Loucy (cell line): ENCODE measurements at regions not wholly inside any gene's neighbourhood (a gene's known extent, or its start where the extent isn't known, plus 50 kb on each side); places are given as distances from the start of the nearest gene placed in this dataset.
"Not testable (repeated sequence)": the region's sequence is repeated elsewhere in the genome, so short reads cannot be mapped to it uniquely, and the experiment has no call there.

ENCODE experiments used
- H2AFZ ChIP-seq: fragments of 200-600 bp; sonication (generic); 2 replicates; pipeline ENCODE4 v1.6.0; 2016; ENCODE audit warnings: antibody characterized with exemption, mild to moderate bottlenecking, low read length, moderate library complexity
- H3F3A ChIP-seq: fragments of 200-600 bp; 2 replicates; pipeline ENCODE4 v1.6.0; 2016; ENCODE audit warnings: antibody characterized with exemption, low read depth, mild to moderate bottlenecking
- H3K27me3 ChIP-seq: fragments of 200-600 bp; sonication (generic); 2 replicates; pipeline ENCODE4 v1.6.1; 2014; ENCODE audit warnings: low read length, mild to moderate bottlenecking; ENCODE audit not compliant: insufficient read depth, poor library complexity, severe bottlenecking
- H3K36me3 ChIP-seq: fragments of 200-600 bp; sonication (generic); 2 replicates; pipeline ENCODE4 v1.6.1; 2016; ENCODE audit warnings: low read length; ENCODE audit not compliant: insufficient read depth
- H3K4me1 ChIP-seq: fragments of 200-600 bp; sonication (generic); 2 replicates; pipeline ENCODE4 v1.5.1; 2014; ENCODE audit warnings: low read length, mild to moderate bottlenecking; ENCODE audit not compliant: insufficient read depth, poor library complexity, severe bottlenecking
- H3K4me2 ChIP-seq: fragments of 200-600 bp; sonication (generic); 2 replicates; pipeline ENCODE4 v1.6.0; 2014; ENCODE audit warnings: antibody characterized with exemption, low read length, low read depth, mild to moderate bottlenecking; ENCODE audit not compliant: poor library complexity, severe bottlenecking
- H3K4me3 ChIP-seq: fragments of 200-600 bp; sonication (generic); 2 replicates; pipeline ENCODE4 v1.5.1; 2014; ENCODE audit warnings: low read length, mild to moderate bottlenecking, mixed read lengths; ENCODE audit not compliant: poor library complexity, severe bottlenecking
- H3K79me2 ChIP-seq: fragments of 200-600 bp; sonication (generic); 2 replicates; pipeline ENCODE4 v1.6.1; 2014; ENCODE audit warnings: low read length; ENCODE audit not compliant: insufficient read depth
- H3K9ac ChIP-seq: fragments of 200-600 bp; sonication (generic); 2 replicates; pipeline ENCODE4 v1.6.0; 2014; ENCODE audit warnings: mild to moderate bottlenecking, low read depth, low read length, moderate library complexity; ENCODE audit not compliant: poor library complexity, severe bottlenecking
- H3K9me2 ChIP-seq: fragments of 200-600 bp; sonication (generic); replicated peaks from 2 replicates; pipeline ENCODE4 v1.6.1; 2016; ENCODE audit warnings: low read depth, low read length, mixed read lengths
- H3K9me3 ChIP-seq: fragments of 200-600 bp; sonication (generic); 2 replicates; pipeline ENCODE4 v1.6.1; 2014; ENCODE audit warnings: mild to moderate bottlenecking, antibody characterized with exemption, low read length, low read depth; ENCODE audit not compliant: insufficient read depth
- H4K20me1 ChIP-seq: fragments of 200-600 bp; sonication (generic); 2 replicates; pipeline ENCODE4 v1.6.0; 2014; ENCODE audit warnings: antibody characterized with exemption, low read length, mild to moderate bottlenecking; ENCODE audit not compliant: insufficient read depth, poor library complexity, severe bottlenecking
- CTCF ChIP-seq: fragments of 200-600 bp; sonication (generic); conservative IDR thresholded peaks from 2 replicates; pipeline ENCODE4 v1.5.1; 2014; ENCODE audit warnings: mild to moderate bottlenecking, antibody characterized with exemption, low read length
- EZH2phosphoT487 ChIP-seq: fragments of 200-600 bp; IDR thresholded peaks from 2 replicates; pipeline ENCODE4 v1.6.1; 2018; ENCODE audit warnings: antibody characterized with exemption, mild to moderate bottlenecking, moderate library complexity, borderline replicate concordance

- Histone ChIP-seq H3K4me1 (no peaks in the 10 kb centered on the region), H3F3A (no peaks in the 10 kb centered on the region), H3K79me2 (no peaks in the 10 kb centered on the region), H2AFZ (no peak overlapping the region), H3K9me2 (no peaks in the 10 kb centered on the region), H3K4me2 (no peak overlapping the region), H4K20me1 (no peaks in the 10 kb centered on the region), H3K4me3 (no peak overlapping the region), H3K27me3 (no peaks in the 10 kb centered on the region), H3K9me3 (no peaks in the 10 kb centered on the region), H3K9ac (no peak overlapping the region), H3K36me3 (no peaks in the 10 kb centered on the region)
- TF ChIP-seq EZH2phosphoT487 (no peak), CTCF (no peak)
These were observed 74.9 kb downstream of the TDRD15 start for GRCh38 chr2:21198637-21199036.

GRCh38 chr2:21203976-21204375, 80.2 kb downstream of the TDRD15 start:
- Histone ChIP-seq H3K79me2 (no peaks in the 10 kb centered on the region), H3F3A (no peaks in the 10 kb centered on the region), H4K20me1 (no peaks in the 10 kb centered on the region), H3K4me1 (no peaks in the 10 kb centered on the region), H3K4me3 (no peak overlapping the region), H3K36me3 (no peaks in the 10 kb centered on the region), H3K9me2 (no peaks in the 10 kb centered on the region), H2AFZ (no peak overlapping the region), H3K4me2 (no peak overlapping the region), H3K9me3 (no peaks in the 10 kb centered on the region), H3K27me3 (no peaks in the 10 kb centered on the region), H3K9ac (no peak overlapping the region)
- TF ChIP-seq CTCF (no peak), EZH2phosphoT487 (no peak)

GRCh38 chr2:21214085-21214484, 90.3 kb downstream of the TDRD15 start:
- H3K4me1 ChIP-seq, H3K27me3 ChIP-seq, H3K4me2 ChIP-seq: not testable (repeated sequence)

GRCh38 chr2:21217442-21217841, 93.7 kb downstream of the TDRD15 start:
- Histone ChIP-seq H2AFZ (no peak overlapping the region), H3K4me3 (no peak overlapping the region), H3K79me2 (no peaks in the 10 kb centered on the region), H3K9me3 (no peaks in the 10 kb centered on the region), H3K9me2 (no peaks in the 10 kb centered on the region), H3K4me2 (no peak overlapping the region), H3K4me1 (no peaks in the 10 kb centered on the region), H3F3A (no peaks in the 10 kb centered on the region), H3K9ac (no peak overlapping the region), H3K36me3 (no peaks in the 10 kb centered on the region), H3K27me3 (no peaks in the 10 kb centered on the region), H4K20me1 (no peaks in the 10 kb centered on the region)
- TF ChIP-seq EZH2phosphoT487 (no peak), CTCF (no peak)

More at GRCh38 chr2:21214085-21214484, 90.3 kb downstream of the TDRD15 start:
- H3K9ac ChIP-seq, H3K9me3 ChIP-seq, H3K36me3 ChIP-seq, H3K9me2 ChIP-seq, H4K20me1 ChIP-seq, H3F3A ChIP-seq, H3K4me3 ChIP-seq, H2AFZ ChIP-seq, H3K79me2 ChIP-seq: not testable (repeated sequence)
